ENCODE measurements at regions not wholly inside any gene's neighbourhood (a gene's known extent, or its start where the extent isn't known, plus 50 kb on each side); places are given as distances from the start of the nearest gene placed in this dataset.

DNA sequence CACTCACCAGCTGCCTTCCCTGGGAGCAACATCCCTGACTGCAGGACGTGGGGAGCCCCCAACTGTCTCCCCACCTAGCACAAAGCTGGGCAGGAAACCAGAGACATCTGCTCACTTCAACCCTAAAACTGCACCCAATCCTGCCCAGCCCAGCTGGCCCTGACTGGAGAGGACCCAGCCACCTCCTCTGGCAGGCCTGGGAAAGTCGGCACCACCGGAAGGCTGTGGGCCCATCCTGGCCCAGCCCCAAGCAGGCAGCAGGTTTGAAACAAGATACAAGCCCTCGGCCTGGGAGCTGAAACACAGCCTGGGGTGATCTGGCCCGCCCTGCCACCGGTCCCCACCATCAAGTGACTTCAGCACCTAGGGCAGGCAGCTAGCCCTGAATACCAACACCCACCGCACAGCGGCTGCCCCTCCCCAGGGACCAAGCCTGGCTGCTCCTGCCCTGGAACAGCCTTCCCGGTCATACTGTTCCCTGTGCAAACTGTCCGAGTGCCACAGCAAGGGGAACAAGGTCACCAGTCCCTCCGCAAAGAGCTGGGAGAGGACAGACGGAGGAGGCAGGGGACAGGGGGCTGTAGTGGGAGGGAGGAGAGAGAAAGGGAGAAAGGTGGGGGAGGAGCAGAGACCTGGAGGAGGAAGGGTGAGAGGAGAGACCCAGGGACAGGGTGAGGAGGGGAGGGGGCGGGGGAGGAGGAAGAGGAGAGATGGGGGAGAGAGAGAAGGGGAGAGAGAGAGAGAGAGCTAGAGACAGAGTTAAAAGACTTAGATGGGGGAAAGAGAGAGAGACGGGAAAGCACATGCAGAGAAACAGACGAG lies 115.7 kb downstream of the RFLNA start:
- DNase-seq: no peak

DNA sequence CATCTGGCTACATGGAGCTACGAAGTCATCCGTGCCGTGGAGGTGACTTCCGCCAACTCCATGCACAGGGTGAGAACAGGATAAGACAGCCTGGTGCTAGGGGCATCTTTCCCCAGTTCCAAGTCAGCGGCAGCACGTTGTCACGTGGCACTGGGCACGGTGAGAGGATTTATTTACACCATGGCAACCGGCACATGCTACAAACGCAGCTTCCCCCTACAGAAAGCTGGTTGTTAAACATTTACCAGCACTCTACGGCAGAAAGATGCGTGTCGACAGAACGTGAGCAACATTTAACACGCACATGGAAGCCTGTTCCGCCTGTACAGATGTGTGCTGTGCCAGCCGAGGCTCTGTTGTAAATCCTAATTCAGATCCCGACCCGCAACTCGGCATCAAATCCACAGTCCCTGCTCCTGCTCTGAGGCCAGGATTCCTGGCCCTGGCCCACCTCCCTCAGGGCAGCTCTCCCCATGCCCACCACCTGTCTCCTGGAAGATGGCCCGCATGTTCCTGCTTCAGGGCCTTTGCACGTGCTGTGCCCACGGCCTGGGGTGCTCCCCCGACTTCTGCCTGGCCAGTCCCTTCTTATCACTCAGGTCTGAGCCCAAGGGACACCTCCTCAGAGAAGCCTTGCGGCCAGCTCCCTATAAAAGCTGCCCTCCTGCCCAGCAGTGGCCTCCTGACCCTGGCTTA lies 114.1 kb downstream of the RFLNA start:
- DNase-seq: no peak

DNA sequence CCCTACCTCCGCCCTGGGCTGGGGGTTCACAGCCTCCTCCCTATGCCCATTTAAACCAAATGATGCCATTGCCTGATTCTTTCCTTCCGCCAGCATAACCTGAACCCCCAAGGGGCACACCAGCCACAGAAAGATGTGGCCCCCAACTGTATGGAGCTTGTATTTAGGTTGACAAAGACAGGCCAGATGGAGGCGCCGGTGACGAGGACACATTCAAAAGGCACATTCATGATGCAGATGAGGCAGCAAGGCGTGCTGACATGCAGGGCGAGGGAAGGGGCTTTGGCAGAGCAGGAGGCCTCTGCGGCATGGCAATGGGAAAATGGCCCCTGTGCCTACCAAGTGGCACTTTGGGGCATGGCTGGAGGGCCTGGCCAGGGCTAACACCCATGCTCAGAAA lies 112.2 kb downstream of the RFLNA start:
- DNase-seq: no peak

DNA sequence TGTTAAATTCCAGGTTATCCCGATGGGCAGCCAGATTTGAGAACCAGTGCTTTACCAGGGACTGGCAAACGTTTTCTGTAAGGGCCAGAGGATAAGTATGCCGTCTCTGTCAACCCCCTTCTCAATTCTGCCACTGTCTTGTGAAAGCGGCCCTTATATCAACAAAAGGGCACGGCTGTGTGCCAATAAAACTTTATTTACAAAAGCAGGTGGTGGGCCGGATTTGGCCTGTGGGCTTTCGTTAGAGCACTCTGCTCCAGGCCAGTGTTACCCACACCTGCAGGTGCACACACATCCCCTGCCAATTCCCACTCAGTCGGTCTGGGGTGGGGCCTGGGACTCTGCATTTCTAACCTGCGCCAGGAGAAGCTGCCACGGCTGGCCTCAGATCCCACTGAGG lies 111.2 kb downstream of the RFLNA start:
- DNase-seq: no peak

DNA sequence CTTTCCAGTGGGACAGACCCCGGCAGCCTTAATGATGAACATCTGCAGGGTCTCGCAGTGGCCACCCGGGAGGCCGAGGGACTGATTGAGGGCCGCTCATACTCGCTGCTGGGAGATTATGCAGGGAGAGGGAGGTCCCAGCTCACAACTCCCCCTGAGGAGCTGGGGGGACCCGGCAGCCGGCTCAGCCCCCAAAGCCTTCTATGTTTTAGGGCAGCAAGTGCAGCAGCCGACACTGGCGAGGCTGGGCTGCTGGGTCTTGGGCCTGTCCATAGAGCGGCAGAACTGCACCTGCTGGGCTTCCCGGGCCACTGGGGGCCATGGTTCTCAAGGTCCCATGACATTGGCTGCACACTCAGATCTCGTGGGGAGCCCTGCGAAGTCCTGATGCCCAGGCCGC lies 110.7 kb downstream of the RFLNA start:
- DNase-seq: no peak

DNA sequence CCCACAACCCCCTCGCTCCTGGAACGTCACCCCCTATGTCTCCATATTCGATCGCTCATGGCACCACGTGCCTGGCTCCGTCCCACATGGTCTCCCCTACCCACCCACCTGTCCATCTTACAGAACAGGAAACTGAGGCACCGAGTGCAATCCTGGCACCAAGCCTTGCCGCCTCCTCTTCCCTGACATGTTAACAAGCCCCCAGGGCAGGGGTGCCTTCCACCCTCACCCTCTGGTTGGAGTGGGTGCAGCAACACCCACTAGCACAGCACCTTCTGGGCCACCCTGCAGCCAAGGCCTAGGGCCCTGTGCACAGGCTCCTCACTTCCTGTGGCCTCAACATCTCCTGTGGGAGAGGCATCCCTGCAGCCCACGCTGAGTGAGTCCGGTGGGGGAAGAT lies 110.3 kb downstream of the RFLNA start:
- no peak for DNase-seq

DNA sequence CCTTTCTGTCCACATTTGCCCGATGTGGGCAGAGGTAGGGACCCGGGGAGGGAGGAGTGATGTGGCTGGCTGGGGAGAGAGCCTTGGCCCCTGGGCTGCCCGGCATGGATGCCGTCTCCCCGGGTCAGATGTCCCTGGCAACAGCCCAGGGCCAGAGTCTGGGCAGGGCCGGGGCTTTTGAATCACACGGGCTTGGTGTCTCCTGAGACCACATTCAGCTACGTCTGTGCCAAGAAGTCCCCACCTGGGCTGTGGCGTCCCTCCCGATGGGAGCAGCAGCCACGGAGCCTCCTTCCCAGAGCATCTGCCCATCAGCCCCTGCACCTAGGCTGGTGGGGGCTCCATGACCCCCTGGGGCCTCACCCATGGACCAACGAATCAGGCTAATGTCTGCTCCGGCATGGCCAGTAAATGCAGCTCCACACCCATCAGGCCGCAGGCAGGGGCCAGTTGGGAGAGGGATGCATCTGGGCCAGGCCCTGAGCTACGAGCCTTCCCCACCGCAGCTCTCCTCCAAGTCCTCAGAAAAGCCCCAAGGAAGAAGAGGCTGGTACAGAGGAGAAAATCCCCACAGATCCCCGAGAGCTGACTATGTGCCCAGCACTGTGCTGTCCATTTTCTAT lies 109.4 kb downstream of the RFLNA start:
- DNase-seq: no peak

DNA sequence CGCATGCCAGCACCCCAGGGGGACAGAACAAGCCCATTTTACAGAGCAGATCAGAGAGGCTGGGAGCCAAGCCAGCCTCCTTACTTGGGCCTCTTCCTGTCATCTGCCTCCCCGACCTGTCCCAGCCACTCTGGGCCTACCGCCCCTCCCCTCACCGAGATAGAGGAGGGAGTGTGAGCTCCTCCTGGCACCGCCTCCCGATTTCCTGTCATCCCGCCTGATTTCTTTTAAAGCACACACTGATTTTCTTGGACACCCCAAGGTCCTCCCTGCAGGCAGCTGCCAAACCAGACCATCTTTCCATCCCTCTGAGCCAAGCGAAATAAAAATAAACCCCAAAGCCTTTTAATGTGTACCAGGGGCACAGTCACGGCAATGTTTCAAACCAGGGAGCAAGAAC lies 108.4 kb downstream of the RFLNA start:
- no peak for DNase-seq

DNA sequence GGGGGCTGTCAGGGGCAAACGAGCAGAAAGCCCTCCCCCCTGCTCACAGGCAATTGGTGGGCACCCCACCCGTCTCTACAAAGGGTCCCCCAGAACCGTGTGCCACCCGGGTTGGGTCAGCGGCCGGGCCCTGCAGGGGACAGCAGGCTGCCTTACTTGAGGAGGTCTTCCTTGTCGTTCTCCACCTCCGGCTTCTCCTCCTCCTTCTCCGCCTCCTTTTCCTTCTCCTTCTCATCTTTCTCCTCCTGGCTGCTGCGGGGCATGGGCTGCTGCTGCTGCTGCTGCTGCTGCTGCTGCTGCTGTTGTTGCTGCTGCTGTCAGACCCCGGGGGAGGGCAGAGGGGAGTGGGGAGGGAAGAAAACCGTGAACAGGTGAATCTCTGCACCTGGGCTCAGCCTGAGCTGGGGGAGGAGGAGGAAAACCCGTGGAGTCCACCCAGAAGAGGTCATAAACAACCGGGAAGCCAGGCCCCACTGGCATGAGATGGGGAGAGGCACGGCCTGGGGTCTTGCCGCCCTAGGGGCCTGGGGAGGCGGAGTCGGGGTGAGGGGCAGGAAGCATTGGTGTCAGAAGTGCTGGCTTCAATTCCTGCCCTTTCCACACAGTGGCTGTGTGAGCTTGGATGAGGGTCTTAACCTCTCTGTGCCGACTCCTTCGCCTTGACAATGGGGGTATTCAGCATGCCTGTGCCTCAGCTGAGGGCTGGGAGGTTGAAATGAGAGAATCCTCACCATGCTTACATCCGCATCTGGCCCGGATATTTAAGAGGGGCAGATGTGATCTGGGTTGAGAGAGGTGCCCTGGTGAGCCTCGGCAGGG lies 107.6 kb downstream of the RFLNA start:
- no peak for DNase-seq

DNA sequence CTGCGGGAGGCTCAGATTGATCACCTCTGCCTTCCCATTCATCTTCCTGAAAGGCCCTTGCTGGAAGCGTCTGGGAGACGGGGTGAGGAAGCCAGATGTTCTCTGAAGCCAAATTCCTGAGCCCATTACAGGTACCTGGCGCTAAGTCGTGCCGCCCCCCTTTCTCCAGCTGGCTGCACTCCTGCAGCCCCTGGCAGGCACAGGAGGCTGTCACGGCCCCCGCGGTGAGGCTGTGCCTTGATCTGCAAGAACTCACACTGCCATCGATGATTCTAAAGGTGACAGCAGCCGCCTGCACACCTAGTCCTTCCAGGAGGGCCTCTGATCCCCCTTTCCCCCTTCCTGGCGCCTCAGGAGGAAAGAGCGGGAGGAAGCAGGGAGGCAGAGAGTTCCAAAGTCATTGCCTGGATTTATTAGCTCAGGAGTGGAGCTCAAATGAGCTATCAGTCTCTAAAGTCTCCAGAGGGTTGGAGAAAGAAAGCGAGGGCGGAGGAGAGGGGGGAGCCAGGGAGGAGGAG lies 106.9 kb downstream of the RFLNA start:
- DNase-seq: no peak

DNA sequence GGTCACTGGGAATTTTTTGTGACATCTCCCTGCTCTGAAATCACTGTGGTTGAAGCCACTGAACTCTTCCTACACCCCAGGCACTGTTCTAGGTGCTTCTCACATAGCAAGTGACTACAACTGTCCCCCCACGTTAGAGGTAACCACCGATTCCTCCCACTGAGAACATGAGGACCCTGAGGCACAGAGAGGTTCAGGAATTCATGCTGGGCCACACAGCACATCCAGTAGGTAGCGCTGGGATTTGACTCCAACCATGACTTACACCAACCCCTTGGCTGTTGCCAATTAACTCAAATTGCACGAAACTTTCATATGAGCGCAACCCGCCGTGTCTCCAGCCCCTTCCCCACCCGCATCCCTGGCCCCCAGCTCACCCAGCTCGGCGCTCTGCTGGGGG lies 105.2 kb downstream of the RFLNA start:
- DNase-seq: no peak

DNA sequence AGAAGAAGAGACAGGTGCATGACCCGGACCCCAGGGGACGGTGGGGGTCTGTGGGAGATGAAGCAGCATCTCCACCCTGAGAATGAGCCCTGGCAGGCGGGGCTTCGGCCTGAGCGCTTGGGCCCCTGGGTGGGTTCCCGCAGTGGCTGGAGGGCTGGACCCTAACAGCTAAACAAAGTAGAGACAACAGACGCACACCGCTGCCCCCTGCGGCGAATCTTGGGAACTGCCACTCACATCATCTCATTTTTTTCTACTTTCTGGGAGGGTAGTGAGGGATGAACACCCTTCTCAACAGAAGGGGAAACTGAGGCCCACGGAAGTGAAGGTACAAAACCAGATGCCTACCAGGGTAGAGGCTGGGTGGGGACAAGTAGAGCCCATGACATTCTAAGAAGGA lies 104.7 kb downstream of the RFLNA start:
- no peak for DNase-seq

DNA sequence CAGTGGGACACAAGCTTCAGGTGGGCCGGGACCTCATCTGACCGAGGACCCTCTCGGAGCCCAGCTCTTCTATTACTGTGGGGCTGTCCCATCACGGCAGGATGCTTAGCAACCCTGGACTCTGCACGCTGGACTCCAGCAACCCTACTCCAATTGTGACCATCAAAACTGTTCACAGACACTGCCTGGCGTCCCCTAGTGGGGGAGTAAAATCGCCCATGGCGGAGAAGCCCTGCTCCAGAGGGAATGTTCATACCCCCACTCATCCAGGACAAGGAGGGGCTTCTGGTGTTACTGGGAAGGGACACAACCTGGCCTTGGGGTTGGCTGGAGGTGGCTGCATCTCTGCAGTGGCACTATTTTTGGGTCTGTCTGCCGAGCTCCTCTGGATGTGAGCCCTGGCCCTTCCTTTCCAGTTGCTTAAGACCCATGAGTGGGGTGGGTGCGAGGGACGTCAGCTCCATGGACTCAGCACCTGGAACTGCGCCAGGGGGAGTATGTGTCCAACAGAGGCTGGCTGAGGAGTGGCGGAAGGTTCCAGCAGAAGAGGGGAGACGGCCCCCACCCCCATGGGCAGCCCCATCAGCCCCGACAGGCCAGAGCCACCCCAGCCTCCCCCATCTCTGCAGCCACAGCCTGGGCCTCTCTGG lies 103.8 kb downstream of the RFLNA start:
- DNase-seq: no peak

DNA sequence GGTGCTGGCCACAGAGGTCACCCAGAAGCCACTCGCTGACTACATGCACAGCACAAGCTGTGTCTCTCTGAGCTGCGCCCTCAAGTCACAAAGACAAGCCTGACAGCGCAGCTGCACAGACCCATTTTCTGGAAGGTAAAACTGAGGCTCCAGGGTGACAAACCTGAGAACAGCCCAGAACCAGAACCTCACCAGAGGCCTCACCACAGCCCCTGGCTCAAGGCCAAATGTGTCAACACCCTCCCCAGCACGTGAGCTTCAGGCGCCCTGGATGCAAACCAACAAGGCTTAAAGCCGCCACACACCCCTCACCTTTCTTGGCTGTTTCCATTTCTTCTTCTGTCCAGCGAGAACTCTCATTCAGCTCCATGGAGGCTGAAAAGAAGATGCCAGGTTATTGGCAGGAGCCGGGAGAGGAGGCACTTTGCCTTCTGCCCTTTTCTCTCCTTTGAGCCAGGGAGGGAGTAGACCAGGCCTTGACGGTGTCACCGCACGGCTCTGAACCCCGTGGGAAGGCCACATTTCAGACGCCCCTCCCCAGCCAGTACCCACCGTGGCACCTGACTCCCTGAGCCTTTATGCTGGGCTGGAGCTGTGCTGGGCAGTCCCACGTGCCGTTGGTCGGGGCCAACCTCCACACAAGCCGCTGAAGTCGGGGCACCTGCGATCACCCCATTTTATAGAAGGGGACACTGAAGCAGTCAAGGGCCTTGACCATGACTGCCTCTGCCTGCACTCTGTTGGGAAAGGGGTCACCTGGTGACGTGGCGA lies 103.1 kb downstream of the RFLNA start:
- DNase-seq: no peak

DNA sequence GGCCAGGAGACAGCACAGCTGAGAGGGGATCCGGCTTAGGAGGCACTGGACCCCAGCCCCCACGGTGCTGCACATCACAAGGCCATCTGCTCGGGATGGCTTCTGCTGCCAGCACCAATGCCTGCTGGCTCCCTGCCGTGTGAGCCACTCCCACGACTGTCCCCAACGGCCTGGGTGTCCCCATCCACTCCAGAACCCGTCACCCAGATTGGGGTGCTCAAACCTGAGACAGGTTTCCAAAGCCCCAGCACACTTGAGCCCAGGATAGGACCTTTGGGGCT lies 102.4 kb downstream of the RFLNA start:
- no peak for DNase-seq

DNA sequence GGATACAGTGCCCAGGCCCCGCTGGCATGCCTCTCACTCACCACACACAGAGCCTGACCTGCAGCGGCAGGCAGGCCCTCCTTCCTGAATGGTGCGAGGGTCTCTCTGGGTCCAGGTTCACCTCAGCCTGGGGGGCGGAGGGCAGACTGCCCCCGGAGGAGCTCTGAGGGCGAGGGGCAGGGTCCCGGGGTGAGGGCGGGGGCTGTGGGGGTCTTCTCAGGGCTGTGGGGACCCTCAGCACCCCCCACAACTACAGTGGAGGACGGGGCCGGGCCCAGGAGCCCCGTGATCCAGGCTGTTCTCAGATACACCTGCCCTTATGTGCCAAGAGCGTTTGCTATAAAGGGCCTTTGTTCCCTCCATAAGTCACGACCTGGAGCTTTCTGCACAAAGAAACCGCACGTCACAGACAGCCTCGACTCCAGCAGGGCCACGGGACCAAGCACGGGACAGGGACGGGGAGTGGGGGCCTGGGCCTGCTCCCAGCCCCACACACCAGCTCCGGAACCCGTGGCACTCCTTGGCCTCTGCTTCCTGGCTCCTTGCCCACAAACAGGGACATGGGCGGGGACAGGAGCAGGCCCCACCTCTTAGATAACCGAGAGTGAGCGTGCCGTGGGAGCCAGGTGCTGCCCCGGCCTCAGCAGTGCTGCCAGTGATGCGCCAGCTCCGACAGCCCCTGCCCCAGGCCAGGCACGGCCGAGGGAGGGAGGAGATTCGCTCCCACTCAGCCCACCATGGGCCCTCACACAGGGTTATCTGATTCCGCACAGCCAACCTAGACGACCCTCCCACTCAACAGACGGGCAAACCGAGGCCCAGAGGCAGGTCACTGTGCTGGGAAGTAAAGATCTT lies 101.9 kb downstream of the RFLNA start:
- DNase-seq: no peak

DNA sequence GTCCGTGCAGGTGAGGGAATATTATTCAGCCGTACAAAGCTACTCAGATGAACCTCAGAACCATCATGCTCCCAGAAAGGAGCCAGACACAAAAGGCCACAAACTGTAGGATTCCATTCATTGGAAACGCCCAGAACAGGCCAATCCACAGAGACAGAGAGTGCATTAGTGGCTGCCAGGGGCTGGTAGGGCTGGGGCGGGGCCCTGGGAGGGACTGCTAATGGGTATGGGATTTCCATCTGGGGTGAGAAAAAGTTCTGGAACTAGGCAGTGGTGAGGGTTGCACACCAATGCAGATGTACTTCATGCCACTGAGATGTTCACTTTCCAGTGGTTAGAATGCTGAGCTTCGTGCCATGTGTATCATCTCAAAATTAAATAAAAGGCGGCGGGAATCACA lies 101.1 kb downstream of the RFLNA start:
- DNase-seq: no peak

DNA sequence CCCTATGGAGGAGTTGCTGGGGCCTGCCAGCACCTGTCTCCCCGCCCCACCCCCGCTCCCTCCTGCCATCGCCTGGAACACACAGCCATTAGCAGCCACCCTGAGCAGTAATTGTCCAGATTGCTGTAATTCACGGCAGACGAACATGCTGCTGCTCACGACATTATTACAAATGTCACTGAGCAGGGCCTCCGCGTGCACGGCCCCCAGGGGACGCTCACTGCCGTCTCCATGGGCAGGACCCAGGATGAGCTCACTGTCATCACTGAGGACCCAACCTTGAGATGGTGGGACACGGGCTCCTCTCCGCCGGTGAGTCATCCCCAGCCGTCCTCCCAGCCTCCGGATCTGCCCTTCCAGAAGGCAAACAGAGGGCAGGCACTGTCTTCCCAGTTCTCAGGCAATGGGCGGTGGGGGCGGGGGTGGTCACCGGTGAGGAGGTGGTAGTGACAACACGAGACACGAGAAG lies 100.4 kb downstream of the RFLNA start:
- no peak for DNase-seq

DNA sequence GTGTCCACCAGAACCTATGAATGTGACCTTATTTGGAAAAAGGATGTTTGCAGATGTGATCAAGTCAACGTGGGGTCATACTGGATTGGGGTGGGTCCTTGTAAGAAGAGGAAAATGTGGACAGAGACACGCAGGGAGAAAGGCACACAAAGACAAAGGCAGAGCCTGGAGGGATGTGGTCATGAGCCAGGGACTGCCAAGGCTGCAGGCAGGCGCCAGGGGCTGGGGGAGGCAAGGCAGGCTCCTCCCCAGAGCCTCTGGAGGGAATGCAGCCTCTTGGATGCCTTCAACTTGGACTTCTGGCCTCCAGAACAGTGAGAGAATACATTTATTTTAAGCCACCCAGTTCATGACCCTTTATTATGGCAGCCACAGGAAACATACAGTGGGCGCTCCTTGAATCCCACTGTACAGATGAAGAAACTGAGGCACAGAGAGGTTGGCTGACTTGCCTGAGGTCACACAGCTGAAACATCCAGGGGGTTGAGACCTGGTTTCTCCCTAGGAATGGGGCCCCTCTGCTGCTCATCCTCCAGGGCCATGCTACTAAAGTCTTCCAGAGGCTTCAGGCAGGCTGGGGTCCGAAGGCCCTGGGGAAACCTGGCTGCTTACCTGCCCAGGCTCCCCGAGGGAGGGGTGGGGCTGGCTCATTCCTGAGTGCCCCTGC lies 99.7 kb downstream of the RFLNA start:
- no peak for DNase-seq

DNA sequence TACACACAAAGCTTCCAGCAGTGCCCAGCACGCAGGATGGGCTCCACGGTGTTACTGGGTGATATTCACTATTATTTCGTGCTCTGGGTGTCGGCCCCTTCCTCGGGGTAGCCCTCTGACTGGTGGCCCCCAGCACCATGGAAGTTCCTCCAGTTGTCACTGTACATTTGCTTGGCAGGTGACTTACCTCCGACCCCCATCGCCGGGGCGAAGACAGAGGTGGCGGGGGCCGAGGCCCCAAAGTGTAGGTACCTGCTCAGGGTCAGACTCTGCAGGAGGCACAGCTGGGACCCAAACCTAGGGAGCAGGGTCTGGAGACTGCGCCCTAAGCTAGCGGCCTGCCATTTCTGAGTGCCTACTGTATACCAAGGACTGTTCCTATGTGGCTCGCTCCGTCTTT lies 98.9 kb downstream of the RFLNA start:
- DNase-seq: no peak
